MG63 (cell line): ENCODE measurements at regions not wholly inside any gene's neighbourhood (a gene's known extent, or its start where the extent isn't known, plus 50 kb on each side); places are given as distances from the start of the nearest gene placed in this dataset.
A peak's percentile ranks its signal among the peaks of the same experiment; 100 is the strongest.
"Not testable (repeated sequence)": the region's sequence is repeated elsewhere in the genome, so short reads cannot be mapped to it uniquely, and the experiment has no call there.

Experiments
- DNase-seq: peaks from one replicate; pipeline ENCODE4 v3.0.0-alpha.2; 2020
- H3K27me3 ChIP-seq: fragments of 250-450 bp; sonication (Bioruptor Pico); 2 replicates; pipeline ENCODE4 v1.5.1; 2020; ENCODE audit warnings: mild to moderate bottlenecking, moderate library complexity
- H3K36me3 ChIP-seq: fragments of 250-450 bp; sonication (Bioruptor Pico); 2 replicates; pipeline ENCODE4 v1.5.1; 2020; ENCODE audit warnings: mild to moderate bottlenecking, moderate library complexity
- H3K4me3 ChIP-seq: fragments of 250-450 bp; sonication (Bioruptor Pico); 2 replicates; pipeline ENCODE4 v1.5.1; 2020; ENCODE audit warnings: mild to moderate bottlenecking, moderate library complexity
- H3K9me3 ChIP-seq: fragments of 250-450 bp; sonication (Bioruptor Pico); 2 replicates; pipeline ENCODE4 v1.5.1; 2020; ENCODE audit warnings: mild to moderate bottlenecking, moderate library complexity

DNA sequence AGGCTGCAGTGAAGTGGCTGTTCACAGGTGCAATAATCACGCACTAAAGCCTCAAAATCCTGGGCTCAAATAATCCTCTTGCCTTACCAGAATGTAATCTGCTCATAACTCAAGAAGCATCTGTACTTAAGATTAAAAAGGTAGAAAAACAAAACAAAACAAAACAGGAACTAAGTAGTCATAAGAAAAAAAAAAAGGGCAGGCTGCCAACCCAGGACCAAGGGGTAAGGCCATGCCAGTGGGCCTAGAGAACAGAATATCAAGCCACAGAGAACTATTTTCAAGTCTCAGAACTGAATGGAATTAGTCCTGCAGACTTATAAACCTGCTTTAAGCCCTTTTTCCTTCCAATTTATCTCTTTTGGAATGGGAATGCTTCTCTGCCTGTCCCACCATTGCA is 64.8 kb upstream of the TBC1D3K start:
- no peaks in the 10 kb centered on the region for H3K27me3 ChIP-seq
- no peaks in the 10 kb centered on the region for H3K36me3 ChIP-seq
- no peak overlapping the region for H3K4me3 ChIP-seq
- DNase-seq = no peak
- peaks cover 3% of the 10 kb centered on the region; the same call in 1 of the 2 replicates for H3K9me3 ChIP-seq

DNA sequence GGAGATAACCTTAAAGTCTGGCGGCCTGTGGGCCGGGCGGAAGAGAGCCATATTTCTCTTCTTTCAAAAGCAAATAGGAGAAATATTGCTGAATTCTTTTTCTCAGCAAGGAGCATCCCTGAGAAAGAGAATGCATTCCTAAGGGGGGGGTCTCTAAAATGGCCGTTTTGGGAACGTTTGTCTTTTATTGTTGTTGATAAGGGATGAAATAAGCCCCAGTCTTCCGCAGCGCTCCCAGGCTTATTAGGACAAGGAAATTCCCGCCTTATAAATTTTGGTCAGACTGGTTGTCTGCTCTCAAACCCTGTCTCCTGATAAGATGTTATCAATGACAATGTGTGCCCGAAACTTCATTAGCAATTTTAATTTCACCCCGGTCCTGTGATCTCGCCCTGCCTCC is 65.8 kb upstream of the TBC1D3K start:
- DNase-seq, H3K27me3 ChIP-seq, H3K9me3 ChIP-seq, H3K36me3 ChIP-seq, H3K4me3 ChIP-seq: not testable (repeated sequence)

- Histone ChIP-seq H3K4me3 (no peak overlapping the region), H3K9me3 (peaks cover 3% of the 10 kb centered on the region; the same call in 1 of the 2 replicates), H3K27me3 (no peaks in the 10 kb centered on the region; the same call in 1 of the 2 replicates), H3K36me3 (no peaks in the 10 kb centered on the region)
- no peak for DNase-seq
Observed at GRCh38 chr17:37856245-37856644, 68.0 kb upstream of the TBC1D3K start.

DNA sequence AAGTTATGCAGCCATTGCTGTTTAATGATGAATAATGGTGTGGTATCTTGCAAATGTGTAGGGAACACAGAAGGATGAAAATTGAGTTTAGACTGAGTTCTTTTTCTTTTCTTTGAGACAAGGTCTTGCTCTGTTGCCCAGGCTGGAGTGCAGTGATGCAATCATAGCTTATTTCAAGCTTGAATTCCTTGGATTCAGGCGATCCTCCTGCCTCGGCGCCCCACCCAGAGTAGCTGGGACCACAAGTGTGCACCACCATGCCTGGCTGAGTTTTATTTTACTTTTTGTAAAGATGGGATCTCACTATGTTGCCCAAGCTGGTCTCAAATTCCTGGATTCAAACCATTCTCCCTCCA is 74.6 kb upstream of the TBC1D3K start:
- Histone ChIP-seq H3K27me3 (no peaks in the 10 kb centered on the region; the same call in 1 of the 2 replicates), H3K9me3 (no peaks in the 10 kb centered on the region), H3K4me3 (no peak overlapping the region), H3K36me3 (no peaks in the 10 kb centered on the region)
- no peak for DNase-seq

DNA sequence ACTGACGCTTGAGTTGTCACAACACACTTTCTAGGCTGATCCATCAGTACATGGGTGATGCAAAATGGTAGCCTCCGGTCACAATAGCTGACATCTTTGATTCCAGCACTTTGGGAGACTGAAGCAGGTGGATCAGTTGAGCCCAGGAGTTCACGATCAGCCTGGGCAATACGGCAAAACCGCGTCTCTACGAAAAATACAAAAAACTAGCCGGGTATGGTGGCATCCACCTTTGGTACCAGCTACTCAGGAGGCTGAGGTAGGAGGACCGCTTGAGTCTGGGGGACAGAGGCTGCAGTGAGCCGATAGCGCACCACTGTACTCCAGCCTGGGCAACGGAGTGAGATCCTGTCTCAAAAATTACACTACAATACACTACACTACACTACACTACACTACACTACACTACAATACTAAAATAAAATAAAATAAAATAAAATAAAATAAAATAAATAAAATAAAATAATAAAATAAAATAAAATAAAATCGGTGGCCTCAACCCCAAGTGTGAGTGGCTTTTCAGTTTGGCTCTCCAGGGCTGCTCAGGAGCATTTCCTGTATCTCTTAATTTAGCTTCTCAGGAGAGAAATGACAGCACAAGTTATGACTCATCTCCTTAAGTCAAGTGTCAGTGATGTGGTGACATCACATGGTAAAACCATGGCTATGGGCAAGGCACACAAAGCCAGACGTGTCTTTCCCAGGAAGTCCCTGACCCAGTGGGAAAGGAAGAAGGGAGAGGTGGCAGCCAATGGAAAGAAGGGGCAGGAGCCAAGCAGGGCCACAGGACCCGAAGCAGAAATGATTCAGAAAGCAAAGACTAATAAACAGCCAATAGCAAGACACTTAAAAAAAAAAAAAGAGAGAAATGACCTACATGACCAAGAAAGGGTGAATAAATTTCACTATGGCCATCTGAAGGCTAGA is 75.3 kb upstream of the TBC1D3K start:
- Histone ChIP-seq H3K36me3 (no peaks in the 10 kb centered on the region), H3K4me3 (no peak overlapping the region), H3K9me3 (no peaks in the 10 kb centered on the region), H3K27me3 (no peaks in the 10 kb centered on the region; the same call in 1 of the 2 replicates)
- peak; percentile 78 for DNase-seq

GRCh38 chr17:37847811-37848331 is 76.3 kb upstream of the TBC1D3K start:
- H3K27me3 ChIP-seq = no peaks in the 10 kb centered on the region
- H3K36me3 ChIP-seq = no peaks in the 10 kb centered on the region
- no peaks in the 10 kb centered on the region for H3K9me3 ChIP-seq
- no peak for DNase-seq
- no peak overlapping the region for H3K4me3 ChIP-seq

- Histone ChIP-seq H3K27me3 (no peaks in the 10 kb centered on the region), H3K36me3 (no peaks in the 10 kb centered on the region), H3K9me3 (no peaks in the 10 kb centered on the region), H3K4me3 (no peak overlapping the region)
- no peak for DNase-seq
Observed at GRCh38 chr17:37847102-37847501, 77.1 kb upstream of the TBC1D3K start.

- no peaks in the 10 kb centered on the region for H3K36me3 ChIP-seq
- DNase-seq = no peak
- no peak overlapping the region for H3K4me3 ChIP-seq
- no peaks in the 10 kb centered on the region for H3K27me3 ChIP-seq
- no peaks in the 10 kb centered on the region for H3K9me3 ChIP-seq
Observed at GRCh38 chr17:37844977-37845293, 79.3 kb upstream of the TBC1D3K start.

DNA sequence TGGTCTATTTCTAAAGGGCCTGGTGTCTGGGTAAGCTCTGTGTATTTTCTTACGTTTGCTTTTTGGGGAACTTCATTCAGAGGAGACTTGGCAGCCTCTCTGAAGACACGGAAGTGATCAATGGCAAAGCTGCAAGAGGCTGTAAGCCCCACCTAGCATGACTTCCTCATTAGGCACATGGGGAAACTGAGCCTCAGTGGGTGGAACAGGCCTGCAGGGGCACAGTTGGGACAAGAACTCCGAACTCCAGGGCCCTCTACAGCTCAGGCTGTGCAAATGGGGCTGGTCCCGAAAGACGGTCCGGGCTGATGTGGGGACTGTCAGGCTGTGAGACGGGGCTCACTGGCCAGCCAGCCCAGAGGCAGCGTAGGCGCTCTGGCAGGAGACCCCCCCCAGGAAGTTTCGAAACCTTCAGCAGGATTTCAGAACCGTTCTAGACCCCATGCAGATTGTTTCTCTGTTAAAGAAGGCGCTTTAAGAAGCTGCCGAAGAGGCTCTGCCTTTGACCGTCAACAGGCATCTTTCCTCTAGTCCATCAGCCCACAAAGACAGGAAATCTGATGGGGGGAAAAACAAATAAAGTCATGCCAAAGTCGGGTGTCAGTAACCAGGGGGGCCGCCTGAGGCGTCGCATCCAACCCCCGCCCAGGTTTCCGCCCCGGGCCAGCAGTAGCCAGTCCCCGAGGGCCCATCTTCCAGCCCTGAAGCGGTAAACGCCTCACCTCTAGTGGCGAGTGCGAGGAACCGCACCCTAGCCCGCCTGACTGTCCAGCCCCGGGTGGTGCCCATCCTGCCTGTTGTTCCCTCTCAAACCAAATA is 79.8 kb upstream of the TBC1D3K start:
- H3K36me3 ChIP-seq = no peaks in the 10 kb centered on the region
- H3K4me3 ChIP-seq = no peak overlapping the region
- H3K9me3 ChIP-seq = no peaks in the 10 kb centered on the region
- H3K27me3 ChIP-seq = no peaks in the 10 kb centered on the region
- peak; percentile 53 for DNase-seq

DNA sequence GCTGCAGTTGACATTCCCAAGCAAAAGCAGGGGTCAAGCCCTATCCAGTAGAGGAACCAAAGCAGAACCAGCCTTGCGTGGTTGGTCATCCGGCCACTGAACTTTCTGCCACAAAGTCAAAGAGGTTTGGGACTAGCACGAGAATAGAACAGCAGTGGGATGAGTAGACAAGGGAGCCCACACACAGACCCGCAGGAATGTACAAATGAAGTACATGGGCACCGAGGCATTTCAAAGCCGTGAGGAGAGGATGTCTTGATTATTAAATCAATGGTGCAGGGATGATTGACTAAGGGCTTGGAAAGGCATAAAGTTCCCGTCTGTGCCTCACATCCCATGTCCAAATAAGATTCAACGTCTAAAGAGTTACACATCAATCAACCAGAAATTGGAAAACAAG is 81.8 kb upstream of the TBC1D3K start:
- Histone ChIP-seq H3K36me3 (no peaks in the 10 kb centered on the region), H3K27me3 (no peaks in the 10 kb centered on the region), H3K4me3 (no peak overlapping the region), H3K9me3 (no peaks in the 10 kb centered on the region)
- no peak for DNase-seq

DNA sequence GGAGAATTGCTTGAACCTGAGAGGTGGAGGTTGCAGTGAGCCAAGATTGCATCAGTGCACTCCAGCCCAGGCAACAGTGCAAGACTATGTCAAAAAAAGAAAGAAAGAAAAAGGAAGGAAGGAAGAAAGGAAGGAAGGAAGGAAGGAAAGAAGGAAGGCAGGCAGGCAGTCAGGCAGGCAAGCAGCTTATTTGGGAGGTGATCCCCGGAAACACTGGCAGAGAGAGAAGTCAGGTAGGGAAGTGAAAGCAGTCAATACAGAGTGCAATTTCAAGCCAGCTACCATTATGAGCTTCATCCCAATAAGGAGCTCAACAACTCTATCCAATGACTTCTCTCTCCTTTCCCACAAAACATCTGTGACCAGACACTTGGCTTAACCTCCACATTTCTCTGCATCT is 83.0 kb upstream of the TBC1D3K start:
- Histone ChIP-seq H3K9me3 (no peaks in the 10 kb centered on the region), H3K36me3 (no peaks in the 10 kb centered on the region), H3K27me3 (no peaks in the 10 kb centered on the region; the same call in 1 of the 2 replicates), H3K4me3 (no peak overlapping the region)
- DNase-seq = no peak

DNA sequence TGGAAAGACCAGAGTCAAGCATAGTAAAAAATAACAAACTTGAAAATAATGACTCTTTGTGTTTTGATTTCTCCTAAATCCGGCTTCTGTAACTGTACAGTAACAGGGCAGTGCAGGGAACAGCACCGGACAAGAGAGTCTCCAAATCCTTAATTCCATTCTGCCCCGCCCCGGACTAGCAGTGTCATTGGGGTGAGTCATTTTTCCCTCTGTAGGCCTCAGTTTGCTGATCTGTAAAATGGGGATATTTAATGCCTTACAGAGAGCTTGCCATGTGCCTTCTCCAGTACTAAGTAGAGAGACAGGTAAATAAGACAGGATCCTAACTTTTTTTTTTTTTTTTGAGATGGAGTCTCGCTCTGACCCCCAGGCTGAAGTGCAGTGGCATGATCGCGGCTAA is 83.6 kb upstream of the TBC1D3K start:
- no peaks in the 10 kb centered on the region for H3K9me3 ChIP-seq
- no peaks in the 10 kb centered on the region; the same call in 1 of the 2 replicates for H3K27me3 ChIP-seq
- DNase-seq = no peak
- H3K4me3 ChIP-seq = no peak overlapping the region
- H3K36me3 ChIP-seq = no peaks in the 10 kb centered on the region

DNA sequence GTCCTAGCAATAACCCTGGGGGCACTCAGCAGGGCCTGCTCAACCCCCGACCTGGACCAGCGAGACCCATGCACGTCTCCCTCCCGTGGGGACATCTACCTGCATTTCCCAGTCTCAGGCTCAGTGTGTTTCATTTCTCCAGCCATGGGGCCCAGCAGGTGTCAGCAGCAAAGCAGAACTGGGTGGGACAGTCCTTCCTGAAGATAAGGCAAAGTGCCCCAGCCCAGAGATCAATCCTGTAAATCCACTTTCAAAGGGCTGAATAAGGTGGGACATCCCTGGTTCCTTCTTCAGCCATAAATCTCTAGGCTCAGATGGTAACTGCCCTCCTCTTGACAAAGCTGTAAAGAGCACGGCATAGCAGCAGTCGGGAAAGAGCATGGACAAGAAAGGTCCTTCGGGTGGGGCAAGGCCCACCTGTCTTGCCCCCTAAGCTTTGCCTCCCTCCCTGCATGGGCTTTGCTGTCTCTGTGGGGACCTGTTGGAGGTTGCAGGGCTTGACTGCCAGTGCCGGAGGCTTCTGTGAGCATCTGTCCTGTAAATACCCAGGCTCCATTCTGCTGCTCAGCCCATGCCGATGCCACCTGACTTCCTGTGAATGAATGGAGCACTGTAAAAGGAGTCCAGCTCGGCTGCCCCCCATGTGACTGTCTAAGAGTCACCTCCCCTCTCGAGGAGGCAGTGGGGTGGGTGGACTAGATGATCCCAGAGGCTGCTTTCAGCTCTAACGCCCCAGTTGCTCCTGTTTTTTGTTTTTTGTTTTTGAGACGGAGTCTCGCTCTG is 84.8 kb upstream of the TBC1D3K start:
- no peaks in the 10 kb centered on the region; the same call in none of the 2 replicates for H3K27me3 ChIP-seq
- no peaks in the 10 kb centered on the region for H3K9me3 ChIP-seq
- no peak overlapping the region for H3K4me3 ChIP-seq
- no peaks in the 10 kb centered on the region for H3K36me3 ChIP-seq
- no peak for DNase-seq

DNA sequence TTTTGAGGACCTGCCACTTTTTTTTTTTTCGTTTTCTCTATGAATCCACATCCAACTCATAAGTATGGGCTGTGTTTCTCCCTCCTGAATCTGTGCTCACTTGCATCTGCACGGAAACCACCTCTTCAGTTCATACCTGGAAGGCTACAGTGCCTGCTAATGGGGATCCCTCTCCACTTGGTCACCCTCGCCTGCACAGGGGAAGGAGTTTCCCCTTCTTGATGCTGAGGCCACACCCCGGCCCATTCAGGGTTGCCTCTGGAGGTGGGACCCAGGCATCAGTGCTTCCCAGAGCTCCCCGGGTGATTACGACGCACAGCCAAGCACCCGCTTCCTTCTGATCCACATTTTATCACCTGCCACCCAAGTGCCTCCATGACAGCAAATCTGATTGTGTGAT is 85.9 kb upstream of the TBC1D3K start:
- Histone ChIP-seq H3K27me3 (no peaks in the 10 kb centered on the region; the same call in none of the 2 replicates), H3K4me3 (no peak overlapping the region), H3K9me3 (no peaks in the 10 kb centered on the region), H3K36me3 (no peaks in the 10 kb centered on the region)
- DNase-seq = no peak

DNA sequence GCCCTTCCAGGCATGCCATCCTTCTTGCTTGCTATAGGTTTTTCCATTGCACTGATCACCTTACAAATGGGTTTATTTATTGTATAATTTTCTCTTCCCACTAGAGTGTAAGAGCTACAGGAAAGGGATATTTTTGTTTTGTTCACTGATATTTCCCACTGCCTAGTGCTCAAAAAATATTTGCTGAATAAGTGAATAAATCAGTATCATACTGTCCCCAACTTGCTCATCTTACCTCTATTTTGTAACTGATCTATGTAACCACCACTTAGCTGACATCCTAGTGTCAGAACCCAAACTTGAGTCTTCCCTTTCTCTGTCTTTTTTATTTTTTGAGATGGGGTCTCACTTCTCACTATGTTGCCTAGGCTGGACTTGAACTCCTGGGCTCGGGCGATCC is 87.6 kb upstream of the TBC1D3K start:
- no peak for DNase-seq
- Histone ChIP-seq H3K9me3 (no peaks in the 10 kb centered on the region), H3K4me3 (no peak overlapping the region), H3K36me3 (no peaks in the 10 kb centered on the region), H3K27me3 (no peaks in the 10 kb centered on the region; the same call in none of the 2 replicates)

- no peaks in the 10 kb centered on the region for H3K9me3 ChIP-seq
- H3K27me3 ChIP-seq = no peaks in the 10 kb centered on the region; the same call in none of the 2 replicates
- H3K36me3 ChIP-seq = no peaks in the 10 kb centered on the region
- no peak for DNase-seq
- no peak overlapping the region for H3K4me3 ChIP-seq
Observed at GRCh38 chr17:37834168-37834567, 89.3 kb upstream of the HNF1B start.
